Cardiac fibroblast (primary cell): ENCODE measurements at regions not wholly inside any gene's neighbourhood (a gene's known extent, or its start where the extent isn't known, plus 50 kb on each side); places are given as distances from the start of the nearest gene placed in this dataset.

ENCODE experiments used
- DNase-seq, 2 donors: peaks; one replicate each; pipeline versions ENCODE4 v3.0.0 to v3.0.0-alpha.2; 2010; ENCODE audit warnings: low read depth in 2 of 2
- H3K4me3 ChIP-seq, 2 donors: replicated peaks in 1 of 2; 1 replicate in 1 of 2; 2 replicates in 1 of 2; pipeline ENCODE4 v1.5.1; 2011; ENCODE audit warnings: low read depth in 2 of 2, low read length in 2 of 2, mild to moderate bottlenecking in 2 of 2, moderate library complexity in 1 of 2
- TF ChIP-seq, protein P1 (sequence below): IDR thresholded peaks from one replicate; pipeline ENCODE4 v1.5.1; 2011; ENCODE audit warnings: low read depth, mild to moderate bottlenecking, low read length, inconsistent platforms

DNA sequence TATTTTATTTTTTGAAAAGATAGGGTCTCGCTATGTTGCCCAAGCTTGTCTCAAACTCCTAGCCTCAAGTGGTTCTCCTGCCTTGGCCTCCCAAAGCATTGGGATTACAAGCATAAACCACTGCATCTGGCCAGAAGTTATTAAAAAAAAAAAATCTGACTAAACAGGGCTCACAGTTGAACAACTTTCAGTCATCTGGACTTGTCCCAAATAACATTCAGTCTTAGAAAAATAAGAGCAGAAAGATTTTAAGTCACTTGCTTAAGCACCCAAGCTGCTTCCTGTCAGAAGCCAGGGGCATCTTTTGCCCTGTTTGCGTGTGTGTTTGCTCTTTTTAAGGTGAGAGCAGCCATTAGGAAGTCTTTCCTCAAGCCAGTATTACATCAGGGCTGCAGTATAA lies 286.8 kb downstream of the LMO4 start:
- TF ChIP-seq, protein P1, sequence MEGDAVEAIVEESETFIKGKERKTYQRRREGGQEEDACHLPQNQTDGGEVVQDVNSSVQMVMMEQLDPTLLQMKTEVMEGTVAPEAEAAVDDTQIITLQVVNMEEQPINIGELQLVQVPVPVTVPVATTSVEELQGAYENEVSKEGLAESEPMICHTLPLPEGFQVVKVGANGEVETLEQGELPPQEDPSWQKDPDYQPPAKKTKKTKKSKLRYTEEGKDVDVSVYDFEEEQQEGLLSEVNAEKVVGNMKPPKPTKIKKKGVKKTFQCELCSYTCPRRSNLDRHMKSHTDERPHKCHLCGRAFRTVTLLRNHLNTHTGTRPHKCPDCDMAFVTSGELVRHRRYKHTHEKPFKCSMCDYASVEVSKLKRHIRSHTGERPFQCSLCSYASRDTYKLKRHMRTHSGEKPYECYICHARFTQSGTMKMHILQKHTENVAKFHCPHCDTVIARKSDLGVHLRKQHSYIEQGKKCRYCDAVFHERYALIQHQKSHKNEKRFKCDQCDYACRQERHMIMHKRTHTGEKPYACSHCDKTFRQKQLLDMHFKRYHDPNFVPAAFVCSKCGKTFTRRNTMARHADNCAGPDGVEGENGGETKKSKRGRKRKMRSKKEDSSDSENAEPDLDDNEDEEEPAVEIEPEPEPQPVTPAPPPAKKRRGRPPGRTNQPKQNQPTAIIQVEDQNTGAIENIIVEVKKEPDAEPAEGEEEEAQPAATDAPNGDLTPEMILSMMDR, result no peak
- H3K4me3 ChIP-seq, result no peak overlapping the region
- DNase-seq, result no peak

DNA sequence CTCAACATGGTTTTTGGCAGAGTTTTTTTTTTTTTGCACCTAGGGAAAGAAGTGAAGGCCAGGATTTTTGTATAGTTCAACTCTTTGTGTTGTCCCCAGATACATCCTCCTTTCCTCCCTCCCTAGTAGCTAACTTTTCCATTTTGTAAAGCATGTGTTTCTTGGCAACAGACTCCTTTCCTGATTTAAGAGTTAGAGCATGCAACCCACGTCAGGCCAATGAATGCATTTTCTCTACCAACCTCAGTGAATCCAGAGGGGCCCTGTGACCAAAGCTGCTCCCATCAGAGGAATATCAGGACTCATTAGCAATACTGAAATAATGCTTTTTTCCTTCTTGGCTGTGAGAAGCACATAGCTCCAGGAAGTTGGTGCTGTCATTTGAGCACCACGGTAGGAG lies 287.2 kb downstream of the LMO4 start:
- no peak overlapping the region for H3K4me3 ChIP-seq
- TF ChIP-seq, protein P1, result no peak
- DNase-seq, result no peak

DNA sequence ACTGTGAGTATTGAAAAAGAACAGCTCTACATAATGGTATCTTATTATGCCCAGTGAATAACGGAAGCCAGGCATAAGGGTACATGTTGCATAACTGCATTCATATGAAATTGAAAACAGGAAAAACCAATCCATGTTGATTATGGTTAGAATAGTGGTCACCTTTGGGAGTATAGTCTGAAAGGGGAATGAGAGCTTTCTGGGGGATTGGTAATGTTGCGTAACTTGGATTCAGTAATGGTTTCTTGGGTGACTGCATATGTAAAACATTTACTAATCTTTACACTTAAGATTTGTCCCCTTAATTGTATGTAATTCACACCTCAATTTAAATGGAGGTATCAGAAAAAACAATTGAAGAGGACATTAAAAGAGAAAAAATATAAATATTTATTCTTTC lies 292.1 kb downstream of the LMO4 start:
- H3K4me3 ChIP-seq, result no peak overlapping the region
- DNase-seq, result no peak
- TF ChIP-seq, protein P1, result no peak

DNA sequence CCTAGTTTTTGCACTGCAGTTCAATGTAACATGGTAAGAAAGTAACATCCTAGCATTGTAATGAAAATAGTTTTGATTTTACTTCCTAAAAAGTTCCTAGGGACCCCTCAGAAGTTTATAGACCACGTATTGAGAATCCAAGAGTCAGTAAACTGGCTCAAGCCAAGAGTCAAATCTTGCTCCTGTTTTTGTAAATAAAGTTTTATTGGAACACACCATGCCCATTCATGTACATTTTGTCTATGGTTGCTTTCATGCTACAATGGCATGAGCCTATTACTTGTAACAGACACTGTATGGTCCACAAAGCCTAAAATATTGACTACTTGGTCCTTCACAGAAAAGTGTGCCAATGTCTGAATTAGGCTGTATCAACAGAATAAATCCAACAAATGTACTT lies 301.0 kb downstream of the LMO4 start:
- TF ChIP-seq, protein P1, result no peak

DNA sequence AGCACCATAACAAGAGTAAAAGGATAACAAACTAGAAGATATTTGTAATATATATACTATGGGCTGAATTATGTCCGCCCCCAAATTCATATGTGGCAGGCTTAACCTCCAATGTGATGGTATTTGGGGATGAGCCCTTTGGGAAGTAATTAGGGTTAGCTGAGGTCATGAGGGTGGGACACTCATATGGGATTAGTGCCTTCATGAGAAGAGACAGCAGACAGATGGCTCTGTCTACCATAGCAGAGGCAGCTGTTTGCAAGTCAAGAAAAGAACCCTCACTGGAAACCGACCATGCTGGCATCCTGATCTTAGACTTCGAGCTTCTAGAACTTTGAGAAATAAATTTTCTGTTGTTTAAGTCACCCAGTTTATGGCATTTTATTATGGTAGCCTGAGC lies 303.6 kb downstream of the LMO4 start:
- no peak overlapping the region for H3K4me3 ChIP-seq

More for the DNA sequence above, 301.0 kb downstream of the LMO4 start:
- H3K4me3 ChIP-seq, result no peak overlapping the region
- no peak for DNase-seq

DNA sequence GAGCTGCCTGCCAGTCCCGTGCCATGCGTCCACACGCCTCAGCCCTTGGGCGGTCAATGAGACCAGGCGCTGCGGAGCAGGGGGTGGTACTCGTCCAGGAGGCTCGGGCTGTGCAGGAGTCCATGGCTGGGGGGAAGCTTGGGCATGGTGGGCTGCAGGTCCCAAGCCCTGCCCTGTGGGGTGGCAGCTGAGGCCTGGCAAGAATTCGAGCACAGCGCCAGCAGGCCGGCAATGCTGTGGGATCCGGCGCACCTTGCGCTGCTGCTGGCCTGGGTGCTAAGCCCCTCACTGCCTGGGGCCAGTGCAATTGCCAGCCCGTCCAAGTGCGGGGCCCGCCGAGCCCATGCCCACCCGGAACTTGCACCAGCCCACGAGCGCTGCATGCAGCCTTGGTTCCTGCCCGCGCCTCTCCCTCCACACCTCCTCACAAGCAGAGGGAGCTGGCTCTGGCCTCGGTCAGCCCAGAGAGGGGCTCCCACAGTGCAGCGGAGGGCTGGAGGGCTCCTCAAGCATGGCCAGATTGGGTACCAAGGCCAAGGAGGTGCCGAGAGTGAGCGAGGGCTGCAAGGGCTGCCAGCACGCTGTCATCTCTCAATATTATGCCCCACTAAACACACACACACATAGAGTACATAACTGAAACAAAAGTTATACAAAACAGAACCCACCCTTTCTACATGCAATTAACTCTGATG lies 307.7 kb downstream of the LMO4 start:
- H3K4me3 ChIP-seq, result no peak overlapping the region
- TF ChIP-seq, protein P1, result no peak
- DNase-seq, result no peak

More for the DNA sequence above, 303.6 kb downstream of the LMO4 start:
- no peak for DNase-seq
- TF ChIP-seq, protein P1, result no peak

DNA sequence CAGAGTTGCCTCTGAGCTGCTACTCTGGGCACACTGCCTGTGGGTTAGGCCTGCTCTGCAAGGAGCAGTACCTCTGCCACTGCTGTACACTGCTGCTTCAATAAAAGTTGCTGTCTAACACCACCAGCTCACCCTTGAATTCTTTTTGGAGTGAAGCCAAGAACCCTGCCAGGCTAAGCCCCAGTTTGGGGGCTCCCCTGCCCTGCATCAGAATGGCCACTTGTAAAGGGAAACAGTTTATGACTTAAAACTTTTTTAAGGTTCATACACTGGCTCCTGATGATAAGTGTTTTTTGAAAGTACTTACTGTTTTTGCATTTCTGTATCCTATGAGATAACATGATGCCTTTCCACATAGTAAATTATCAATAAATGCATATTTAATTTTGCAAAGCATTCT lies 310.0 kb downstream of the LMO4 start:
- no peak for DNase-seq
- H3K4me3 ChIP-seq, result no peak overlapping the region
- TF ChIP-seq, protein P1, result no peak
